Neural crest cell (in vitro differentiated cells): ENCODE measurements at regions not wholly inside any gene's neighbourhood (a gene's known extent, or its start where the extent isn't known, plus 50 kb on each side); places are given as distances from the start of the nearest gene placed in this dataset.

Source experiments
- DNase-seq: peaks from one replicate; pipeline ENCODE4 v3.0.0; 2021; ENCODE audit warnings: low read depth, mixed read lengths, low spot score
- H3K27ac Mint-ChIP-seq: one replicate; pipeline ENCODE4 v1.8.0; 2021; ENCODE audit warnings: mild to moderate bottlenecking, mixed read lengths; ENCODE audit not compliant: unreplicated experiment
- H3K27me3 Mint-ChIP-seq: 2 replicates; pipeline ENCODE4 v1.8.0; 2021; ENCODE audit warnings: low read depth, mild to moderate bottlenecking, mixed read lengths
- H3K36me3 Mint-ChIP-seq: 2 replicates; pipeline ENCODE4 v1.8.0; 2021; ENCODE audit warnings: low read depth, mild to moderate bottlenecking, mixed read lengths
- H3K4me1 Mint-ChIP-seq: 2 replicates; pipeline ENCODE4 v1.8.0; 2021; ENCODE audit warnings: mixed read lengths
- H3K4me3 Mint-ChIP-seq: one replicate; pipeline ENCODE4 v1.8.0; 2021; ENCODE audit warnings: mild to moderate bottlenecking, mixed read lengths
- H3K9me3 Mint-ChIP-seq: 2 replicates; pipeline ENCODE4 v1.8.0; 2021; ENCODE audit warnings: mixed read lengths
- TF ChIP-seq, protein P1 (sequence below): fragments of 200-600 bp; sonication (generic); conservative IDR thresholded peaks from 2 replicates; pipeline ENCODE4 v1.5.0; 2021; ENCODE audit warnings: antibody characterized with exemption, mild to moderate bottlenecking

DNA sequence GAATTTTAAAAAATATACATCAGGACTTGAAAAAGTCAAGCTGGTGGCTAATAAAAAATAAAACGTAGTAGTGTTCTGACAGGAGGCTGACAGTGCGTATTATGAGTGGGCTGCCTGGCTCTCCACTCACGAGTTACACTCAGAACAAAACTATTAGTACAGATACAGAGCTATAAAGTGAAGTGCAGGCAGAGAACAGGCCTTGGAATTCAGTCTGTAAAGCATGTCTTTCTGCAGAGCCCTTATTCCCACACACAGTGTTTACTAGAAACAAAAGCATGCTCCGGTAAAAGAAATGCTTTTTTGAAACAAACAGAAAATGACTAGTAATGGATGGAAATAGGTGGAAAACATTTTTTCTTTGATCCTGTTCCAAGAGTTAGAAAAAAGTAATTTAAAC is 334.7 kb downstream of the DIRAS2 start:
- H3K4me1 Mint-ChIP-seq, result no peaks in the 10 kb centered on the region
- no peaks in the 10 kb centered on the region for H3K9me3 Mint-ChIP-seq
- no peak overlapping the region for H3K27ac Mint-ChIP-seq
- H3K4me3 Mint-ChIP-seq, result no peak overlapping the region
- TF ChIP-seq, protein P1, sequence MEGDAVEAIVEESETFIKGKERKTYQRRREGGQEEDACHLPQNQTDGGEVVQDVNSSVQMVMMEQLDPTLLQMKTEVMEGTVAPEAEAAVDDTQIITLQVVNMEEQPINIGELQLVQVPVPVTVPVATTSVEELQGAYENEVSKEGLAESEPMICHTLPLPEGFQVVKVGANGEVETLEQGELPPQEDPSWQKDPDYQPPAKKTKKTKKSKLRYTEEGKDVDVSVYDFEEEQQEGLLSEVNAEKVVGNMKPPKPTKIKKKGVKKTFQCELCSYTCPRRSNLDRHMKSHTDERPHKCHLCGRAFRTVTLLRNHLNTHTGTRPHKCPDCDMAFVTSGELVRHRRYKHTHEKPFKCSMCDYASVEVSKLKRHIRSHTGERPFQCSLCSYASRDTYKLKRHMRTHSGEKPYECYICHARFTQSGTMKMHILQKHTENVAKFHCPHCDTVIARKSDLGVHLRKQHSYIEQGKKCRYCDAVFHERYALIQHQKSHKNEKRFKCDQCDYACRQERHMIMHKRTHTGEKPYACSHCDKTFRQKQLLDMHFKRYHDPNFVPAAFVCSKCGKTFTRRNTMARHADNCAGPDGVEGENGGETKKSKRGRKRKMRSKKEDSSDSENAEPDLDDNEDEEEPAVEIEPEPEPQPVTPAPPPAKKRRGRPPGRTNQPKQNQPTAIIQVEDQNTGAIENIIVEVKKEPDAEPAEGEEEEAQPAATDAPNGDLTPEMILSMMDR, result no peak
- DNase-seq, result no peak
- no peaks in the 10 kb centered on the region for H3K36me3 Mint-ChIP-seq
- H3K27me3 Mint-ChIP-seq, result no peaks in the 10 kb centered on the region

DNA sequence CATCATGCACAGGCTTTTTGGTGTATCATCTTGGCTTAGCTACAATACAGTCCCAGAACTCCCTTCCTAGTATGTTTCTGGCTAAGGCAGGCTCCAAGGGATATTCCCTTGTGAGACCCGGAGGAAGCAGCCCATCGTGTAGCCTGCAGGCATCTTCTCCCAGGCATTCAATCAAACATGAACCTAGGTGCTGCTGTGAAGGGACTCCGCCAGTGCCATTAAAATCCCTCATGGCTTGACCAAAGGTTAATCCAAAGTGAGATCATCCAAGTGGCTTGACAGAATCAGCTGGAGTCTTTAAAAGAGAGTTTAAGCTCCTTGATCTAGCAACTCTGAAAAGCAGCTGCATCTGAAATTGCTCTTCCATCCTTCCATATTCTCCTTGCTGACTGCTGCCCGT is 333.9 kb downstream of the DIRAS2 start:
- Mint-ChIP-seq H3K9me3 (no peaks in the 10 kb centered on the region), H3K4me1 (no peaks in the 10 kb centered on the region), H3K4me3 (no peak overlapping the region)

DNA sequence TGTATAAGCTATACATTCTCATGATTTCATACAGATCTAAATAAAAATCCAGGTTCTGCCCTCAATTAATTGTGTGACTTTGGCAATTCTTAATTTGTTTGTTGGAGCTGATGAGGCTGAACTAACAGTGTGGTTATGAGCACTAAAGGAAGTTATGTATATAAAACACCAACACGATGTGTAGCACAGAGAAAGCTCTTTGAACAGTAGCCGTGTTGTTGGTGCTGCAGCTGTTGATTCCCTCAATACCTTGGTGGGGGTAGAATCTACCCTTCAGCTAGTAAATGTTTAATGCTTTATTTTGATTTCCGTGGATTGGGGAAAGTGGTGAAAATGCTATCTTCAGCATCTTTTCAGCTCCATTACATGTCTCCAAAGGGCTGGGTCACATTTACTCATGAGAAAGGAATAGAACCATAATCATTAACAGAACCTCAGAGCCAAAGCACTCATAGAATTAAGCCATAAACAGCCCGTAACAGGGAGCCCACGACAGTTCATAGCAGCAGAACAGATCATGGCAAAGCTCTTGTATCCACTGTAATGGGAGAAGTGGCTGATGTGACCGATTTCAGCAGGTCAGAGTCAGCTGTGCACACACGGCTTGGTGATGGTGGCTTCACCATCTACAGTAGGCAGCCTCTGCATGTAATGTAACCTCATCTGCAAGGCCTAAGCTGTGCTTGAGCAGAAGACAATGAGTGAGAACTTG is 332.7 kb downstream of the DIRAS2 start:
- Mint-ChIP-seq H3K27ac (no peak overlapping the region), H3K36me3 (no peaks in the 10 kb centered on the region), H3K4me1 (no peaks in the 10 kb centered on the region), H3K4me3 (no peak overlapping the region), H3K27me3 (no peaks in the 10 kb centered on the region), H3K9me3 (no peaks in the 10 kb centered on the region)
- DNase-seq, result no peak
- TF ChIP-seq, protein P1, result no peak

More for the DNA sequence above, 333.9 kb downstream of the DIRAS2 start:
- H3K36me3 Mint-ChIP-seq, result no peaks in the 10 kb centered on the region
- DNase-seq, result no peak
- H3K27me3 Mint-ChIP-seq, result no peaks in the 10 kb centered on the region
- H3K27ac Mint-ChIP-seq, result no peak overlapping the region
- TF ChIP-seq, protein P1, result no peak

DNA sequence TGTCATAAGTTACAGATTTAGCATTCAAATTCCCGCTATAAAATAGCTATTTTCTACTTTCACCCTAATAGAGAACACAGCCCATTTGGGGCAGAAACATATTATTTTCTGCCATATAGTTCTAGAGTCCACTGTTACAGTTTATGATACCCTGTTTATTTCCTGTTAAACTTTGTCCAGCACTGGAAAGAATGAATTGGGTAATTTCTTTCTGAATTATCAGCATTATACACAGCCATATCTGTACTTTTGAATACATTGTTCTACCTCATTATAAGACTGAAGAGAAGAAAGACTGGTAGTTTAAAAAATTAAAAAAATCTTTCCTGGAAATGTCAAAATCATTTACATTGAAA is 332.1 kb downstream of the DIRAS2 start:
- DNase-seq, result no peak
- Mint-ChIP-seq H3K36me3 (no peaks in the 10 kb centered on the region), H3K27me3 (no peaks in the 10 kb centered on the region), H3K4me1 (no peaks in the 10 kb centered on the region), H3K4me3 (no peak overlapping the region), H3K27ac (no peak overlapping the region), H3K9me3 (no peaks in the 10 kb centered on the region)
- TF ChIP-seq, protein P1, result no peak

DNA sequence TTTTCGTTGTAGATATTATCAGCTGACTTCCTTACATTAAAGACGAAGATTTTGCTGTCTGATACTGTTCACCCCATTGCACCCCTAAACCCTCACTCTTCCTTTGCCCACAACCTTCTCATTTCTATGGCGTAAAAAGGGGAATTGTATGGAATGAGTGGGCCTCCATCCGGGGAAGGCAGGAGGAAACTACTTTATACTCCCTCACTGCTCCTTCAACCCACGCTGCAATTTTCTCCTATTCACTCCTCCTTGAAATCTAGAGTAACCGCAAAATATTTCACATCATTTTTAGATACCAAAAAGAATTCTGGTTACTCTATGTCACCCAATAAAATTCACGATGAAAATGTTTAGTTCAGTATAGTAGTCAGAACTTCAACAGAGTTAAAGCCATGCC is 330.8 kb downstream of the DIRAS2 start:
- DNase-seq, result no peak
- TF ChIP-seq, protein P1, result no peak
- no peak overlapping the region for H3K4me3 Mint-ChIP-seq
- no peaks in the 10 kb centered on the region for H3K9me3 Mint-ChIP-seq
- no peaks in the 10 kb centered on the region for H3K27me3 Mint-ChIP-seq
- no peak overlapping the region for H3K27ac Mint-ChIP-seq
- H3K4me1 Mint-ChIP-seq, result no peaks in the 10 kb centered on the region
- no peaks in the 10 kb centered on the region for H3K36me3 Mint-ChIP-seq

DNA sequence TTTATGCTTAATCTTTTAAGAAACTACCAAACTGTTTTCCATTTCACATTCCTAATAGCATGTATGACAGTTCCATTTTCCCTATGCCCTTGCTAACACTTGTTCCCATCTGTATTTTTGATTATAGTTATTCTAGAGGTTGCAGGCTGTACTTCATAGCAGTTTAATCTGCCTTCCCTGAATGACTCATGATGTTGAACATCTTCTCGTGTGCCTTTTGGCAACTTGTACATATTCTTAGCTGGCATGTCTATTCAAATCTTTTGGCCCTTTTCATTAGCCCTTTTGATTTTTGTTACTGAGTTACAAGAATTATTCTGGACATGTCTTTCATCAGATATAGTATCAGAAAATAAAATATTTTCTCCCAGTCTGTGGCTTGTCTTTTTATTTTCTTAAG is 320.3 kb downstream of the DIRAS2 start:
- peaks cover 2% of the 10 kb centered on the region for H3K9me3 Mint-ChIP-seq
- TF ChIP-seq, protein P1, result no peak
- no peak overlapping the region for H3K4me3 Mint-ChIP-seq
- no peaks in the 10 kb centered on the region for H3K27me3 Mint-ChIP-seq
- H3K4me1 Mint-ChIP-seq, result no peaks in the 10 kb centered on the region
- no peak overlapping the region for H3K27ac Mint-ChIP-seq
- DNase-seq, result no peak
- H3K36me3 Mint-ChIP-seq, result no peaks in the 10 kb centered on the region
